HFF-Myc (cell line): ENCODE measurements at regions not wholly inside any gene's neighbourhood (a gene's known extent, or its start where the extent isn't known, plus 50 kb on each side); places are given as distances from the start of the nearest gene placed in this dataset.
"Not testable (repeated sequence)": the region's sequence is repeated elsewhere in the genome, so short reads cannot be mapped to it uniquely, and the experiment has no call there.

ENCODE experiments used
- DNase-seq: peaks from one replicate; pipeline ENCODE4 v3.0.0-alpha.2; 2011; ENCODE audit warnings: low read depth; ENCODE audit errors: extremely low read depth
- H3K4me3 ChIP-seq: replicated peaks from 2 replicates; pipeline ENCODE4 v1.5.1; 2011; ENCODE audit warnings: low read depth, mild to moderate bottlenecking, control low read depth, low read length
- CTCF ChIP-seq: IDR thresholded peaks from 2 replicates; pipeline ENCODE4 v1.5.1; 2012; ENCODE audit warnings: mild to moderate bottlenecking, low read depth, low read length, control low read depth; ENCODE audit errors: missing control alignments

- no peak for DNase-seq
- TF ChIP-seq CTCF = no peak
- H3K4me3 ChIP-seq = no peak overlapping the region
Observed at GRCh38 chr4:66949419-66949818, 595.9 kb downstream of the CENPC start.

GRCh38 chr4:66946761-66947160 is 598.5 kb downstream of the CENPC start:
- H3K4me3 ChIP-seq = no peak overlapping the region
- TF ChIP-seq CTCF = no peak

GRCh38 chr4:66943112-66943511 is 602.2 kb downstream of the CENPC start:
- no peak for TF ChIP-seq CTCF
- DNase-seq = no peak

More at GRCh38 chr4:66946761-66947160, 598.5 kb downstream of the CENPC start:
- no peak for DNase-seq

GRCh38 chr4:66931981-66932380 is 613.3 kb downstream of the CENPC start:
- DNase-seq = not testable (repeated sequence)

More at GRCh38 chr4:66943112-66943511, 602.2 kb downstream of the CENPC start:
- no peak overlapping the region for H3K4me3 ChIP-seq

GRCh38 chr4:66930206-66930605 is 615.1 kb downstream of the CENPC start:
- DNase-seq = no peak
- no peak overlapping the region for H3K4me3 ChIP-seq
- no peak for TF ChIP-seq CTCF

More at GRCh38 chr4:66931981-66932380, 613.3 kb downstream of the CENPC start:
- H3K4me3 ChIP-seq = not testable (repeated sequence)

- DNase-seq = no peak
- no peak for TF ChIP-seq CTCF
- no peak overlapping the region for H3K4me3 ChIP-seq
Observed at GRCh38 chr4:66929748-66930147, 615.6 kb downstream of the CENPC start.

- not testable (repeated sequence) for H3K4me3 ChIP-seq, DNase-seq
Observed at GRCh38 chr4:66928881-66929280, 616.4 kb downstream of the CENPC start.

- no peak for TF ChIP-seq CTCF
- no peak overlapping the region for H3K4me3 ChIP-seq
- DNase-seq = no peak
Observed at GRCh38 chr4:66927937-66928336, 617.4 kb downstream of the CENPC start.
